SJSA1 (cell line): ENCODE measurements at regions not wholly inside any gene's neighbourhood (a gene's known extent, or its start where the extent isn't known, plus 50 kb on each side); places are given as distances from the start of the nearest gene placed in this dataset.

Experiments used
- DNase-seq, 2 experiments: peaks; one replicate each; pipeline ENCODE4 v3.0.0-alpha.2; 2015 to 2020; ENCODE audit warnings: low spot score in 2 of 2, low read depth in 1 of 2
- H3K27ac ChIP-seq: fragments of 250-450 bp; sonication (Bioruptor Pico); 2 replicates; pipeline ENCODE4 v1.5.1; 2020; ENCODE audit warnings: mild to moderate bottlenecking, moderate library complexity
- H3K27me3 ChIP-seq: fragments of 250-450 bp; sonication (Bioruptor Pico); replicated peaks from 2 replicates; pipeline ENCODE4 v1.5.1; 2020; ENCODE audit warnings: mild to moderate bottlenecking, moderate library complexity
- H3K36me3 ChIP-seq: fragments of 250-450 bp; sonication (Bioruptor Pico); 2 replicates; pipeline ENCODE4 v1.5.1; 2020; ENCODE audit warnings: mild to moderate bottlenecking
- H3K4me1 ChIP-seq: fragments of 250-450 bp; sonication (Bioruptor Pico); replicated peaks from 2 replicates; pipeline ENCODE4 v1.6.1; 2021; ENCODE audit warnings: mild to moderate bottlenecking
- H3K4me3 ChIP-seq: fragments of 250-450 bp; sonication (Bioruptor Pico); 2 replicates; pipeline ENCODE4 v1.5.1; 2020; ENCODE audit warnings: mild to moderate bottlenecking
- H3K9me3 ChIP-seq: fragments of 250-450 bp; sonication (Bioruptor Pico); replicated peaks from 2 replicates; pipeline ENCODE4 v1.5.1; 2020; ENCODE audit warnings: mild to moderate bottlenecking

DNA sequence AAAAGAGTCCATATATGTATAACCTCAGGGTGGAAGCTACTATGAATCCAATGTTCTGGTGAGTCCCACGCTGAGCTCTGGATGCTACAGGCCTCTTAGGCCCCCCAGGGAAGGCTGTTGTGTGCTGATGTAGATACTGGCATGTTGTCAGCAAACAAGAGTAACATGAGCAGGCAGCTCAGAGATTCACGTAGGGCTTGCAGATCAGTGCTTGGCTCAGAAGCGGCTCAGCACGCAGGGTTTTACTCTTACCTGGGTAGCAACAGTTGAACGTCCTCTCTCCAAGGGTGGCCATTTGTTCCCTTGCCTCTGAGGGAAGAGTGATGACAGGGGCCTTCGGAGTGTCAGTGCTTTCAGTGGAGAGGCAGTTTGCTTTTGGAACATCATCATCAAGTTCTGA lies 93.4 kb downstream of the ZFP64 start:
- H3K4me3 ChIP-seq: no peak overlapping the region
- H3K27me3 ChIP-seq: no peaks in the 10 kb centered on the region
- no peaks in the 10 kb centered on the region for H3K4me1 ChIP-seq
- DNase-seq: no peak
- H3K27ac ChIP-seq: no peak overlapping the region
- H3K9me3 ChIP-seq: no peaks in the 10 kb centered on the region
- no peaks in the 10 kb centered on the region for H3K36me3 ChIP-seq

DNA sequence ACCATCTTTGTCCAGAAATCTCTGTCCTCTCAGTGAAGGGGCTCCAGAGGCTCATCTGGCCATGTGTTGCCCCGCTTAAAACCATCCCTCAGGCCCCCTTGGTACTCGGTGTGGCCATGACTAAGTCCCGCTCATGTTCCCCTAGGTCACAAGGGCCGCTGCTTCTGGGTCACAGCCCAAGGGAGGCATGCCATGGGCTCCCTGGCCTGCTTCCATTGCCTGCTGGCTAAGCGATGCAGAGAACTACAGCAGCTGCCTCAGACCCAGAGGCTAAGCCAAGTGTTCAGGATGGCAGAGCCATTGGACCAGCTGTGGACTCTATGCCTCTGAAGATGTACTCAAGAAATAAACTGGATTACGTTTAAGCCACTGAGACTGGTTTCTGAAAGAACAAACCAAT lies 95.5 kb downstream of the ZFP64 start:
- no peak overlapping the region for H3K4me3 ChIP-seq
- H3K9me3 ChIP-seq: no peaks in the 10 kb centered on the region
- no peaks in the 10 kb centered on the region for H3K36me3 ChIP-seq
- H3K27me3 ChIP-seq: no peaks in the 10 kb centered on the region
- no peaks in the 10 kb centered on the region for H3K4me1 ChIP-seq
- DNase-seq: no peak
- H3K27ac ChIP-seq: no peak overlapping the region

DNA sequence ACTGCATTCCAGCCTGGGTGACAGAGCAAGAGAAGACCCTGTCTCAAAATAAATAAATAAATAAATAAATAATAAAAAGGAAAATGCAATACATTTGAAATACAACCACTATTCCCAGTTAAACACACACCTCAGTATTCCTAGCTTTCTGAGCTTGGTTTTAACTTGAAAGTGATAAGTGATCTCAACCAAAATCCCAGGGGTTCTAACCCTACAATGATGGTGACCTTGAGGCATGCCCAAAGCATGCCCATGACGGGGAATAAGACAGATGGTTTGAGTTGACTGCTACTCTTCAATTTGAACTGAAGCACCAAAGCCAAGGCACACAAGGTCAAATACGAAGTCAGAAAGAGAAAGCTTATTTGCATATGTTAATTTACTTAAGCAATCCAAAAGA lies 96.9 kb downstream of the ZFP64 start:
- H3K27ac ChIP-seq: no peak overlapping the region
- H3K4me3 ChIP-seq: no peak overlapping the region
- DNase-seq: no peak
- H3K27me3 ChIP-seq: no peaks in the 10 kb centered on the region
- no peaks in the 10 kb centered on the region for H3K4me1 ChIP-seq
- no peaks in the 10 kb centered on the region for H3K36me3 ChIP-seq
- H3K9me3 ChIP-seq: no peaks in the 10 kb centered on the region

DNA sequence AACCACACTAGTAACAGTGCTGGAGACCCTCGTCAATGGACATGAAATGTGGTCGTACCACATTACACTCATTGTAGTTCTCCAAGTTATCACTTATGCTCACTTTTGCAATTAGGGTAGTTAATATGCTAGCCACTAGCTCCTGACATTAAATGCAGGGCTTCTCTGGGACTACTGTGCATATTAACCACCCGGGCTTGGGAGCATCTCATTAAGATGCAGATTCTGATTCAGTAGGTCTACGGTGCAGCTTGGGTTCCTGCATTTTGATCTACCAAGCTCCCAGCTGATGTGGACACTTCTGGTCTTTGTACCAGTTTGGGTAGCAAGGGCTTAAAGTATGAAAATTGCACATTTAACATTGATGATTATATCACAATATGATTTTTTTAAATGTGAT lies 98.0 kb downstream of the ZFP64 start:
- Histone ChIP-seq H3K36me3 (no peaks in the 10 kb centered on the region), H3K27me3 (no peaks in the 10 kb centered on the region), H3K4me3 (no peak overlapping the region), H3K27ac (no peak overlapping the region), H3K4me1 (no peaks in the 10 kb centered on the region), H3K9me3 (no peaks in the 10 kb centered on the region)
- no peak for DNase-seq

DNA sequence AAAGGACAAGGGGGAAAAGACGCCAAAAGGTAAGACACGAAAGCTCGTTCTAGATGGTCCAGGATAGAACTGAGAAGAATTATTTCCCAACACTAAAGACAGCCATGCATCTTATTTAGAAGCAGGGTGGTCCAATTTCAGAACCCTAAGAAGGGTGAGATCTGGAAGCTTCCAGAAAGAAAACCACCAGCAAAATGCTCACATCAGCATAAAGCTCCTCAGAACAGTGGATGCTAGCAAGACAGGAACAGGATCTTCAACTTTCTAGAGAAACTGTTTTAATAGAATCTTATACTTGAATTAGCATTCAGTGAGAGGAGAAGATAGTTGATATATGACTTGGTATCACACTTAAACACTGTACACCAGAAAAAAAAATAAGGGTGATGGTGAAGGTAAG lies 101.5 kb downstream of the ZFP64 start:
- no peak for DNase-seq
- no peaks in the 10 kb centered on the region for H3K27me3 ChIP-seq
- H3K4me1 ChIP-seq: no peaks in the 10 kb centered on the region
- H3K36me3 ChIP-seq: peaks cover 3% of the 10 kb centered on the region
- H3K27ac ChIP-seq: no peak overlapping the region
- no peak overlapping the region for H3K4me3 ChIP-seq
- H3K9me3 ChIP-seq: peaks cover 13% of the 10 kb centered on the region; the same call in 1 of the 2 replicates

DNA sequence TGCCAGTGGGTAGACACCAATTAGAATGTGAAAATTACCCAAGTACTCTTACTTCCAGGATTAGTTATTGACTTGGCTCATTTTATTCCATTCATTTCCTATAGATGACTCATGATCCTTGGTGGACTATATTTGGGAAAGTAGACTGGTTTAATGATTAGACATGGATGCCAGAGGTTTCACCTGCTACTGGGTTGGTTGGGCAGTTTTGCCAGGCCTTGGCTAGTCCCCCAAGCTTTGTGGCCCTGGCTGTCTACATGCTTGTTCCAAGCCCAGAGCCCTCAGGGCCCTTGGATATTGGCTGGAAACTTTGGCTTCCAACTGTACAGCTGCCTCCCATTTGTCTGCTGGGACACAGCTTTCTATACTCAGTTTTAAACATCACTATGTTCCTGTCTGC lies 104.1 kb downstream of the ZFP64 start:
- no peak for DNase-seq
- no peak overlapping the region for H3K4me3 ChIP-seq
- H3K36me3 ChIP-seq: peaks cover 3% of the 10 kb centered on the region
- H3K27ac ChIP-seq: no peak overlapping the region
- H3K4me1 ChIP-seq: 0 out of 2 replicates have a peak, but pooled peaks cover 3% of the 10 kb centered on the region
- peaks cover 13% of the 10 kb centered on the region; the same call in 1 of the 2 replicates for H3K9me3 ChIP-seq
- H3K27me3 ChIP-seq: no peaks in the 10 kb centered on the region

DNA sequence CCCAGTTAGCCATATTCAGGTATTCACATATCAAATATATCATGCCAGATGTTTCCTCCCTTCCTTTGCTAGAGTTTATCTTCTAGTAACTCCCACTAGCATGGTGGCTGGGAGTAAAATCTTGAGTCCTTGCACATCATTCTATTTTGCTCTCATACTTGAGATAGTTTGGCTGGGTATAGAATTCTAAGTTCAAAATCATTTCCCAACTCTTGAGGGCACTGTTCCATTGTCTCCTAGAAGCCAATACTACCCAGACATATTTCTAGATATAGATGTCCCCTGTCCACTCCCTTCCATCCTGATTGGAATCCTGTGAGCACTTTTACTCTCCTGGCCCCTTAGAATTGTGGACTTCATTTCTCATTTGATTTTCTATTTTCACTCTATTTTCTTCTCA lies 104.7 kb downstream of the ZFP64 start:
- H3K27ac ChIP-seq: no peak overlapping the region
- 0 out of 2 replicates have a peak, but pooled peaks cover 3% of the 10 kb centered on the region for H3K4me1 ChIP-seq
- H3K27me3 ChIP-seq: no peaks in the 10 kb centered on the region
- H3K9me3 ChIP-seq: peaks cover 13% of the 10 kb centered on the region; the same call in 1 of the 2 replicates
- no peak for DNase-seq
- no peak overlapping the region for H3K4me3 ChIP-seq
- H3K36me3 ChIP-seq: peaks cover 3% of the 10 kb centered on the region

DNA sequence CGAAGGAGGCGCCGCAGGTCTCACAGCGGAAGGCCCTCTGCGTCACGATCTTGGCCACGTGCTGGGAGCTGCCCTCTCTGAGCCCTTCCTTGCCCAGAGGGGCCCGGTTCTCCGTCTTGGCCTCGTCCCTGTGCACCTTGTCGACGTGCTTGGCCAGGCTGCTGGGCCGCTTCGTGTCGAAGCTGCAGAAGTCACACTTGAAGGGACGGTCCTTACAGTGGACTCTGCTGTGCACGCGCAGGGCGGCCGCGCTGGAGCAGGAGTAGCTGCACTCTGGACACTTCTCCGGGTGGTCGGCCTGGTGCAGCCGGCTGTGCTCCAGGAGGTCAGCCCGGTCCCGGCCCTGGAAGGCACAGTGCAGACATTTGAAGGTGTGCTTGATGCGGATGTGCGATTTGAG lies 106.9 kb downstream of the ZFP64 start:
- no peak for DNase-seq
- Histone ChIP-seq H3K9me3 (peaks cover 13% of the 10 kb centered on the region; the same call in 1 of the 2 replicates), H3K36me3 (peaks cover 3% of the 10 kb centered on the region), H3K27me3 (no peaks in the 10 kb centered on the region), H3K4me1 (0 out of 2 replicates have a peak, but pooled peaks cover 3% of the 10 kb centered on the region), H3K27ac (no peak overlapping the region), H3K4me3 (no peak overlapping the region)

DNA sequence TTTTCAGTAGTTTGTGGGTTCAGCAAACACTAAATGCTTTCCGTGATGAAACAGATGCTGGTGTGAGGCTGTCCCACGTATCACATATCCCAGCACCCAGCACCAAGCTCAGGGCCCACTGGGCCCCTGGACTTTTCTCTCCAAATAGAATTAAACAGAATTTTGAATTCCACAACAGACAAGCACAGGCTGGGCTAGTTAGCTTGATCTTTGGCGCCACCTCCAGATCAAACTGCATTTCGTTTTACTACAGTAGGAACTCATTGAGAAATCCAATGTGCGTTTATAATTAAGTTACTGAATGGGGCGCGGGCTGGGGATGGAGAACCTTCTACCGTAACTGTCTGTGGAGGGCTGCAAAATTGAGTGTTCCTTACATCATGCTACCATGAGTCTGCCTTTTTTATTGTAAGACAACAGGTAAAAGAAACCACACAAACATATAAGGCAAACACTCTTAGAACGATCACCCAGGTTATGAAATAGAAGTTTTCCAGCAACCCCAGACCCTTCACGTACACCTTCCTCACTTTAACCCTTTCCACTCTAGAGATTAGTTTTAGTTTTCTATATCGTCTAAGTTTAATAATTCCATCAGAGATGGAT lies 107.8 kb downstream of the ZFP64 start:
- Histone ChIP-seq H3K4me3 (no peak overlapping the region), H3K27ac (no peak overlapping the region), H3K27me3 (no peaks in the 10 kb centered on the region), H3K36me3 (peaks cover 3% of the 10 kb centered on the region), H3K9me3 (peaks cover 13% of the 10 kb centered on the region; the same call in 1 of the 2 replicates), H3K4me1 (0 out of 2 replicates have a peak, but pooled peaks cover 3% of the 10 kb centered on the region)
- peak; percentile 54 to 66 for DNase-seq

DNA sequence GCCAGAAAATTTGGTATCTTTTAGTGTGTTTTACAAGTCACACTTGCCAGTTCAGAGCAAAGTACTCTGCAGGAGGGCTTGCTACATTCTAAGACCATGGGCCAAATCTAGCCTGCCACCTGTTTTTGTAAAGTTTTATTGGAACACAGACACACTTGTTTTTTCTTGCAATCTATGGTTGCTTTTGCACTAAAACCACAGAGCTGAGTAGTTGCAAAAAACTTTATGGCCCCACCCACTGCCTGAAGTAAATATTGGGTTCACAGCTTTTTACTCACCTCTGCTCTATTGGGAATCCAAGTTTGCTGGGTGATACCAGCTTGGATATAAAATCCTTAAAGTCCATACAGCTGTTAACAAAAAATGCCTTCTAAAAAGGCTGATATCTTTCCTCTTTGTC lies 109.0 kb downstream of the ZFP64 start:
- Histone ChIP-seq H3K27ac (no peak overlapping the region), H3K36me3 (peaks cover 3% of the 10 kb centered on the region; the same call in 1 of the 2 replicates), H3K4me1 (0 out of 2 replicates have a peak, but pooled peaks cover 3% of the 10 kb centered on the region), H3K4me3 (no peak overlapping the region), H3K9me3 (peaks cover 10% of the 10 kb centered on the region; the same call in 1 of the 2 replicates), H3K27me3 (no peaks in the 10 kb centered on the region)
- DNase-seq: no peak

DNA sequence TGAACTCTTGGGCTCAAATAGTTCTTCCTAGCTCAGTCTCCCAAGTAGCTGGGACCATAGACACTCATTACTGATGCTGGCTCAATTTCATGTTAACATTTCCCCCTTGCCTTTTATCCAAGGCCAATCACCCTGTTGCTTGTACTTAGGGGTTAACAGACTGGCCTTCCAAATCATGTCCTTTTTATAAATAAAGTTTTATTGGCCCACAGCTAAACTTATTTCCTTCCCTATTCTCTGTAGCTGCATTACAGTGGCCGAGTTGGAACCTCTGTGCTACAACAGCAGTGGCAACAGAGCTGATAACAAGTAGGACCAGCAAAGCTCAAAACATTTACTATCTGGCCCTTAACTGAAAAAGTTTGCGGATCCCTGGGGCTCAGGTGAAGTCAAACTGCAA lies 109.8 kb downstream of the ZFP64 start:
- Histone ChIP-seq H3K36me3 (peaks cover under 1% of the 10 kb centered on the region; the same call in 1 of the 2 replicates), H3K4me1 (0 out of 2 replicates have a peak, but pooled peaks cover 3% of the 10 kb centered on the region), H3K4me3 (no peak overlapping the region), H3K9me3 (peaks cover 2% of the 10 kb centered on the region; the same call in 1 of the 2 replicates), H3K27me3 (no peaks in the 10 kb centered on the region), H3K27ac (no peak overlapping the region)
- DNase-seq: no peak

DNA sequence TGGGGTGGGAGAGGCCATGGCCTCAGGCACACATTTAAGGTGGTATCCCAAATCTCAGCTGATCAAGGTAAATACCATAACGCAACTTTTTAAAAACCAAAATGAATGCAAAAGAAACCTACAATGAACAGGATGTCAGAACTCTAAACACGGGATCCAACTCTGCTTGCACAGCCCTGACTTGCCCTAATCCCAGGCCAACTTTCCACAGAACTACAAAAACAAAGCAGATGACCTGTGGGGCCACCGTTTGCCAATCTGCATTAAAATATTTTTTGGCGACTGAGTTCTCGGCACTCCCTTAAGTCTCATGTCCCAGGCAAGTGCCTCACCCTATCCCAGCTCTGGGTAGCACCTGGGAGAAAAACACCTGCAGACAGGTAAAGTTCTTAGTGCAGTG lies 110.5 kb downstream of the ZFP64 start:
- Histone ChIP-seq H3K4me1 (0 out of 2 replicates have a peak, but pooled peaks cover 3% of the 10 kb centered on the region), H3K36me3 (no peaks in the 10 kb centered on the region; the same call in 1 of the 2 replicates), H3K4me3 (no peak overlapping the region), H3K27ac (no peak overlapping the region), H3K27me3 (no peaks in the 10 kb centered on the region), H3K9me3 (no peaks in the 10 kb centered on the region)
- DNase-seq: no peak

DNA sequence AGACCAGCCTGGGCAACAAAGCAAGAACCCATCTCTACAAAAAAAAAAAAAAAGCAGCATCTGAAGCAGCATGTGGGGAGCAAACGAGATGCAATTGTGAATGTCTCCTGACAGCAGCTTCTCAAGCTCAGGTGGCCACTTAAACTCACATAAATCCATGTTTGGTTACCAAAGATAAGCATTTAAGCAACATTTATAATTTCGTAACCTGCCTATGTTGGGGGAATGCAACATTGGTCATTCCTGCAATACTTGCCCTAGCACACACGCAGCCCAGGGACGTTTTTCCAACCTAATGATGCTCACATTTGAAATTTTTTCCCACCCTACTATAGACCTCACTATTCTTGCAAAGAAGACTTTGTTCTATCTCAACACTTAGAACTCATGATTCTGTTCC lies 113.3 kb downstream of the ZFP64 start:
- H3K9me3 ChIP-seq: no peaks in the 10 kb centered on the region
- H3K27me3 ChIP-seq: no peaks in the 10 kb centered on the region
- H3K4me1 ChIP-seq: 0 out of 2 replicates have a peak, but pooled peaks cover 3% of the 10 kb centered on the region
- no peaks in the 10 kb centered on the region for H3K36me3 ChIP-seq
- H3K27ac ChIP-seq: no peak overlapping the region
- H3K4me3 ChIP-seq: no peak overlapping the region
- no peak for DNase-seq

DNA sequence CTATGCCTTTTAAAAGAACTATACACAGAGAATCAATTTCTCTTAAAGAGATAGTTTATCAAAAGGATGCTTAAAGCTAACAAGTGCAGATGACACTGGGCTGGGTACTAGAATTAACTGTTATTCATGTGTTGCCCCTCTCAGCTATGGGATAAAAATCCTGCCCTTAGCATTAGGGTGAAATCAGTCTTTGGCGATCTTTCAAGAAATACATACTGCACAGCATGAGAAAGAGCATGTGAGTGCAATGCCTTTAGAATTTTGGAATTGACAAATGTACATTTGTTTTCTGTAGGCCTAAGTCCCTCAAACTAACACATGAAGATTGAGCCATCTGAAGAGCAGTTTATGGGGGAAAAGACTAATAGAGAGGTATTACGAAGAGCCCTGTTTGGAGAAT lies 115.4 kb downstream of the ZFP64 start:
- H3K27me3 ChIP-seq: no peaks in the 10 kb centered on the region
- no peaks in the 10 kb centered on the region for H3K36me3 ChIP-seq
- no peaks in the 10 kb centered on the region for H3K9me3 ChIP-seq
- H3K27ac ChIP-seq: no peak overlapping the region
- no peaks in the 10 kb centered on the region for H3K4me1 ChIP-seq
- no peak overlapping the region for H3K4me3 ChIP-seq
- no peak for DNase-seq

DNA sequence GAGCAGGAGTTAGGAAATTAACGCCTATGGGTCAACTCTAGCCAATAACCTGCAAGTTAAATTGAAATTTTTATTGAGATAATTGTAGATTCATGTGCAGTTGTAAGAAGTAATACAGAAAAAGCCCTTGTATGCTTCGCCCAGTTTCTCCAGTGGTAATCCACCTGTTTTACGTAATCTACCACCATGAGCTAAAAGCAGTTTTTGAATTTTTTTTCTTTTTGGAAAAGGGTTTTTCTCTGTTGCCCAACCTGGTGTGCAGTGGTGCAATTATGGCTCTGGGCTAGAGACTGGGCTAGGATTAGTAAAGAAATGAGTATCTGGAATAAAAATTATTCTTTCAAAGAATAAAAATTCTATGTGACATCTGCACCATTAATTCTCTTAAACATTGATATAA lies 116.2 kb downstream of the ZFP64 start:
- no peak overlapping the region for H3K4me3 ChIP-seq
- H3K36me3 ChIP-seq: no peaks in the 10 kb centered on the region
- H3K27ac ChIP-seq: no peak overlapping the region
- no peaks in the 10 kb centered on the region for H3K9me3 ChIP-seq
- no peak for DNase-seq
- H3K4me1 ChIP-seq: no peaks in the 10 kb centered on the region
- H3K27me3 ChIP-seq: no peaks in the 10 kb centered on the region
